ENCODE measurements at regions not wholly inside any gene's neighbourhood (a gene's known extent, or its start where the extent isn't known, plus 50 kb on each side); places are given as distances from the start of the nearest gene placed in this dataset.

GRCh38 chr7:155983176-155983815 is 171.0 kb upstream of the SHH start:
- no peak overlapping the region for H2AFZ ChIP-seq
- TF ChIP-seq EZH2 (IDR thresholded peaks at IDR 0.05; ENCODE audit: borderline replicate concordance) (no peak), EZH2phosphoT487 (IDR thresholded peaks at IDR 0.05; ENCODE audit: low read depth, severe bottlenecking, unreplicated experiment) (no peak), CTCF (IDR thresholded peaks at IDR 0.05; ENCODE audit: poor library complexity) (no peak)
- no peaks in the 10 kb centered on the region for H3K9me3 ChIP-seq (ENCODE audit: low read depth)
- no peak for DNase-seq (ENCODE audit: low spot score)
- no peaks in the 10 kb centered on the region for H3K9me2 ChIP-seq (replicated peaks; ENCODE audit: insufficient read depth)
- H3K4me3 ChIP-seq = no peak overlapping the region
- no peaks in the 10 kb centered on the region for H3K79me2 ChIP-seq
- 82% methylated on average over 13 of the region's 14 CpGs for WGBS (ENCODE audit: low lambda C conversion rate, missing lambda C conversion rate)
- H3K36me3 ChIP-seq (replicated peaks; ENCODE audit: insufficient read depth, low read depth) = no peaks in the 10 kb centered on the region
- no peak overlapping the region for H3K4me2 ChIP-seq
- no peaks in the 10 kb centered on the region for H3K4me1 ChIP-seq (ENCODE audit: insufficient read depth)
- H3K27ac ChIP-seq = no peak overlapping the region
- H4K20me1 ChIP-seq (ENCODE audit: insufficient read depth, poor library complexity, severe bottlenecking) = no peaks in the 10 kb centered on the region
- H3K27me3 ChIP-seq = no peaks in the 10 kb centered on the region

GRCh38 chr7:155981703-155982102 is 169.4 kb upstream of the SHH start:
- Histone ChIP-seq H3K36me3 (replicated peaks; ENCODE audit: insufficient read depth, low read depth) (no peaks in the 10 kb centered on the region), H3K79me2 (no peaks in the 10 kb centered on the region), H3K9me2 (replicated peaks; ENCODE audit: insufficient read depth) (no peaks in the 10 kb centered on the region), H3K9me3 (ENCODE audit: low read depth) (no peaks in the 10 kb centered on the region), H2AFZ (no peak overlapping the region), H3K4me3 (no peak overlapping the region), H3K4me2 (no peak overlapping the region), H3K27me3 (peaks cover 5% of the 10 kb centered on the region), H3K4me1 (ENCODE audit: insufficient read depth) (no peaks in the 10 kb centered on the region), H3K27ac (no peak overlapping the region), H4K20me1 (ENCODE audit: insufficient read depth, poor library complexity, severe bottlenecking) (no peaks in the 10 kb centered on the region)
- WGBS (ENCODE audit: low lambda C conversion rate, missing lambda C conversion rate) = 86% methylated on average over 2 of the region's 2 CpGs
- no peak for TF ChIP-seq CTCF (IDR thresholded peaks at IDR 0.05; ENCODE audit: poor library complexity)
- no peak for TF ChIP-seq EZH2phosphoT487 (IDR thresholded peaks at IDR 0.05; ENCODE audit: low read depth, severe bottlenecking, unreplicated experiment)
- TF ChIP-seq EZH2 (IDR thresholded peaks at IDR 0.05; ENCODE audit: borderline replicate concordance) = no peak
- no peak for DNase-seq (ENCODE audit: low spot score)

- H2AFZ ChIP-seq = no peak overlapping the region
- no peaks in the 10 kb centered on the region for H3K9me2 ChIP-seq (replicated peaks; ENCODE audit: insufficient read depth)
- no peak overlapping the region for H3K4me2 ChIP-seq
- H3K27ac ChIP-seq = no peak overlapping the region
- no peak for DNase-seq (ENCODE audit: low spot score)
- no peaks in the 10 kb centered on the region for H4K20me1 ChIP-seq (ENCODE audit: insufficient read depth, poor library complexity, severe bottlenecking)
- TF ChIP-seq EZH2 (IDR thresholded peaks at IDR 0.05; ENCODE audit: borderline replicate concordance) (no peak), CTCF (IDR thresholded peaks at IDR 0.05; ENCODE audit: poor library complexity) (no peak), EZH2phosphoT487 (IDR thresholded peaks at IDR 0.05; ENCODE audit: low read depth, severe bottlenecking, unreplicated experiment) (no peak)
- H3K4me3 ChIP-seq = no peak overlapping the region
- H3K27me3 ChIP-seq = peaks cover 5% of the 10 kb centered on the region
- no peaks in the 10 kb centered on the region for H3K9me3 ChIP-seq (ENCODE audit: low read depth)
- H3K79me2 ChIP-seq = no peaks in the 10 kb centered on the region
- 91% methylated on average over 10 of the region's 10 CpGs for WGBS (ENCODE audit: low lambda C conversion rate, missing lambda C conversion rate)
- no peaks in the 10 kb centered on the region for H3K36me3 ChIP-seq (replicated peaks; ENCODE audit: insufficient read depth, low read depth)
- no peaks in the 10 kb centered on the region for H3K4me1 ChIP-seq (ENCODE audit: insufficient read depth)
These were observed 168.6 kb upstream of the SHH start for GRCh38 chr7:155980841-155981240.

All from hepatocyte (in vitro differentiated cells).